GM13976 (cell line): ENCODE measurements at regions not wholly inside any gene's neighbourhood (a gene's known extent, or its start where the extent isn't known, plus 50 kb on each side); places are given as distances from the start of the nearest gene placed in this dataset.

Experiments used
- DNase-seq: peaks from one replicate; pipeline ENCODE4 v3.0.0; 2012; ENCODE audit warnings: low spot score
- in situ Hi-C: fragments of 300-500 bp; cut with MboI; formaldehyde crosslinking; loops from one replicate; pipeline ENCODE4 v1.12.0; 2022; ENCODE audit warnings: low sequenced_read_pairs, mixed read lengths, inconsistent platforms; ENCODE audit not compliant: unreplicated experiment
- TF ChIP-seq, protein P1 (sequence below): IDR thresholded peaks from 2 replicates; pipeline ENCODE4 v1.5.1; 2012; ENCODE audit warnings: borderline replicate concordance, mild to moderate bottlenecking; ENCODE audit not compliant: insufficient read depth; ENCODE audit errors: extremely low read depth, missing control alignments, control extremely low read depth

DNA sequence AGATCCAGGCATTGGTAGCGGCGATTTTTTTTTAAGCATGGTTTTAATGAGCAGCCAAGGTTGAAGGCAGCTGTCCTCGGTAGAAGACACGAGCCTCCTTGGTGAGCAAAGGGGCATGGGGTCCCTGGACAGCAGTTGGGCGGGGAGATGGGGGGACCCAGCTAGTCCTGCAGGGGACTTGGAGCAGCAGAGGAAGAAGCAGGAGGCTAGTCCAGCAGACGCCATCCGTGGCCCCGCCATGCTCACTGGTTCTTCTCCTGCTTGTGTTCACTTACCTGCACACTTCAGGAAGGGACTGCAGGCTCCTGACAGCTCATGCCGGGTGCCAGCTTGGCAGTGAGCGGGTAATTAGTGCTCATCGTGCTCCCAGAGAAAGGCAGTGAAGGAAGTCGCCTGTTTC, 130.2 kb upstream of the CDH5 start:
- TF ChIP-seq, protein P1, sequence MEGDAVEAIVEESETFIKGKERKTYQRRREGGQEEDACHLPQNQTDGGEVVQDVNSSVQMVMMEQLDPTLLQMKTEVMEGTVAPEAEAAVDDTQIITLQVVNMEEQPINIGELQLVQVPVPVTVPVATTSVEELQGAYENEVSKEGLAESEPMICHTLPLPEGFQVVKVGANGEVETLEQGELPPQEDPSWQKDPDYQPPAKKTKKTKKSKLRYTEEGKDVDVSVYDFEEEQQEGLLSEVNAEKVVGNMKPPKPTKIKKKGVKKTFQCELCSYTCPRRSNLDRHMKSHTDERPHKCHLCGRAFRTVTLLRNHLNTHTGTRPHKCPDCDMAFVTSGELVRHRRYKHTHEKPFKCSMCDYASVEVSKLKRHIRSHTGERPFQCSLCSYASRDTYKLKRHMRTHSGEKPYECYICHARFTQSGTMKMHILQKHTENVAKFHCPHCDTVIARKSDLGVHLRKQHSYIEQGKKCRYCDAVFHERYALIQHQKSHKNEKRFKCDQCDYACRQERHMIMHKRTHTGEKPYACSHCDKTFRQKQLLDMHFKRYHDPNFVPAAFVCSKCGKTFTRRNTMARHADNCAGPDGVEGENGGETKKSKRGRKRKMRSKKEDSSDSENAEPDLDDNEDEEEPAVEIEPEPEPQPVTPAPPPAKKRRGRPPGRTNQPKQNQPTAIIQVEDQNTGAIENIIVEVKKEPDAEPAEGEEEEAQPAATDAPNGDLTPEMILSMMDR: no peak
- DNase-seq: no peak
- in situ Hi-C loops: loop anchor here (25.0 kb wide), 1 partner anchor 101 kb away; no protein-coding TSS in a partner anchor

DNA sequence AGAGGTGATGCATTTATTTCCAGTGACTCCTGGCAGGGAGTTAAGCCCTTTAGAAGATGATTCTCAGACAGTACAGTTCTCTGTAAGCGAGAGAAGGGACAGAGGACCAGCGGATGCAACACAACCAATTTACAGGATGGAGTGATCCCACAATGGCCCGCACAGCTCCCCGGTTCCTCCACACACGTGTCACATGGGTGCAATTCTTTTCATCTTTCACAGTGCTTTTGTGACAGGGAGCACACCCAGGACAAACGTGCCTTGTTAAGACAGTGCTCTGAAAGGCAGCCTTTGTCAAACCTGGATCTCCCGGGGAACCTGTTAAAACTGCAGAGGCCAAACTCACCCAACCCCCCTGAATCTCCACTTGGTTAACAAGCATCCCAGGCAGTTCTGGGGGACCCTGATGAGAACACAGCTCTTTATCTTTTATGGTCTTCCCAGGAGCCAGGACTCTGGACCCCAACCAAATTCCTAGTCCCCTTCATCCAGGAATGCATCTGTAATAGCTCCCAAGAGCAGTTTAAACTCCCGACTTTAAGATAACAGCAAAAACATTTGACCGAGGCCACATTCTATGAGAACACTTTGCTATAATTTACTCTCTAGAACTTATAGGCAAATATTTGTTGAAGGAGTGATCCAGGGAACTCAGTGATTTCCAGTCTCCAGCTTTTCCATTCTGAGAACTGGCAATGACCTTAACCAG, 134.9 kb upstream of the CDH5 start:
- in situ Hi-C loops: loop anchor here (25.0 kb wide), 1 partner anchor 106 kb away; no protein-coding TSS in a partner anchor
- TF ChIP-seq, protein P1: no peak
- DNase-seq: no peak

DNA sequence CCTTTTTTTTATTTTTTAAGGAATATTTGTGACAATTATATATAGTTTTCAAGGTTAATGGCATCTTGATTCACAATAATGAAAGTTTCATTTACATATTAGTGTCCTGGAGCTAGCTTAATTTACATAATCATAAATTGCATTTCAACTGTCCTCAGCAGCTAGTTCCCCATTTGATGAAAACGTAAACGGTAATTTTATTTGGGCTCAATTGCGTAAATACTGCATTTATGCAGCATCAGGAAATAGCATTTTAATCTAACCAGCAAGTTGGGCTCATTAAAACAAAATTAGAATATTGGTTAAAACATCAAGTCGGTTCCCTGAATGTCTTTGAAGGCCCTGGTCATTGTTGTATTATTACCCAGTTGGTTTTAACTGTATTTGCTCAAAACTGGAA, 136.8 kb upstream of the CDH5 start:
- in situ Hi-C loops: loop anchor here (25.0 kb wide), 1 partner anchor 108 kb away; no protein-coding TSS in a partner anchor
- no peak for DNase-seq
- TF ChIP-seq, protein P1: no peak

DNA sequence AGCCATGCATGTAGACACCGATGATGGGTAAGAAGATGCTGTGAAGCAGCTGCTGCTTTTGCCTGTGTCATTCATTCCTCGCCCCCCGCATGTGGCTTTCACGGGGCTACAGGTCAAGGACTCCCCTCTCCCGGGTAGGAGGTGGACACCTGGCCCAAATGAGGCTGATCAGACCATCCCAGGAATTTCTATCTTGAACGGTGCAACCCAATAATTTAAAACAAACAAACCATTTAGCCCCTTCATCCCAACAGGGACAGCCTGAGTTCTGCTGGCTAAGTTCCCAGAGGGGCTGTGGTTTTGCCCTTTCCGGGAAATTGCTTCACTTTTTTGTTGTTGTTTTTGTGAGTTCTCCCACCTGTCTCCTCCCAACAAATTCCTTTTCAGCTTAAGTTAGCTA, 137.7 kb upstream of the CDH5 start:
- in situ Hi-C loops: loop anchor here (25.0 kb wide), 1 partner anchor 109 kb away; no protein-coding TSS in a partner anchor
- TF ChIP-seq, protein P1: no peak
- DNase-seq: no peak

DNA sequence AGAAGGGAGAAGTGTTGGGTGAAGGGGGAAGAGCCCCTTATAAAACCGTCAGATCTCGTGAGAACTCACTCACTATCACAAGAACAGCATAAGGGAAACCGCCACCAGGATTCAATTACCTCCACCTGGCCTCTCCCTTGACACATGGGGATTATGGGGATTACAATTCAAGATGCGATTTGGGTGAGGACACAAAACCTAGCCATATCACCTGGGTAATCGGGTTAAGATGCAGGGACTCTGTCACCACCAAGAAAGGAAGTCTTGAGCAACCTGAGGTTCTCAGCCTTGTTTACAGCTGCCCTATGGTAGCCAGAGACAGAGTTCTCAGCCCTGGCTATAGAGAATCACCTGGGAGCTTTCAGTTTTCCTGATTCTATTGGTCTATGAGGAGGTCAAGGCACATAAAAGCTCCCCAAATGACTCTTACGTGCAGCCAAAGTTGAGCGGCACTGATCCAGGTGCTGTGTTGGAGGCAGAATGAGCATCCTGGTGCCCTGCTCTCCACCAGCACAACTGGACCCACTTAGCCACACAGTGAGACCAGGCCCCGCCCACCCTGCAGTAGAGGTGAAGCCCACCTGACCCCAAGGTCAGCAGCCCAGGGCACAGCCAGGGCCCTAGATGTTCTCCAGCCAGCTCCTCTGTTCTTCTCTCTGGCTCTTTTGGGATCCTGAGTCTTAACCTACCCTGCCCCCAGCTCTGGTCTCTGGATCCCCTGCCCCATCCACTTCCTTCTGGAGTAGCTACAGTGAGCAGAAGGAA, 138.5 kb upstream of the CDH5 start:
- TF ChIP-seq, protein P1: no peak
- DNase-seq: no peak
- in situ Hi-C loops: loop anchor here (25.0 kb wide), 1 partner anchor 109 kb away; no protein-coding TSS in a partner anchor

GRCh38 chr16:66226762-66227161, 139.7 kb upstream of the CDH5 start:
- in situ Hi-C loops: loop anchor here (25.0 kb wide), 1 partner anchor 111 kb away; no protein-coding TSS in a partner anchor
- TF ChIP-seq, protein P1: no peak
- DNase-seq: no peak
